Karpas-422 (cell line): ENCODE measurements at regions not wholly inside any gene's neighbourhood (a gene's known extent, or its start where the extent isn't known, plus 50 kb on each side); places are given as distances from the start of the nearest gene placed in this dataset.

ENCODE experiments used
- DNase-seq: peaks from one replicate; pipeline ENCODE4 v3.0.0-alpha.2; 2015
- H2AFZ ChIP-seq: fragments of 200-600 bp; sonication (generic); 2 replicates; pipeline ENCODE4 v1.6.1; 2014; ENCODE audit warnings: antibody characterized with exemption, low read length, mixed read lengths
- H3K27ac ChIP-seq: fragments of 200-600 bp; sonication (generic); 2 replicates; pipeline ENCODE4 v1.5.1; 2014; ENCODE audit warnings: mild to moderate bottlenecking, low read length, moderate library complexity
- H3K27me3 ChIP-seq: fragments of 200-600 bp; sonication (generic); 2 replicates; pipeline ENCODE4 v1.6.1; 2014; ENCODE audit warnings: low read length, mixed read lengths
- H3K36me3 ChIP-seq: fragments of 200-600 bp; sonication (generic); 2 replicates; pipeline ENCODE4 v1.6.1; 2014; ENCODE audit warnings: low read length, mixed read lengths; ENCODE audit not compliant: insufficient read depth
- H3K4me1 ChIP-seq: fragments of 200-600 bp; sonication (generic); 2 replicates; pipeline ENCODE4 v1.6.1; 2014; ENCODE audit warnings: mild to moderate bottlenecking, low read length, mixed read lengths
- H3K4me2 ChIP-seq: fragments of 200-600 bp; sonication (generic); 2 replicates; pipeline ENCODE4 v1.6.1; 2014; ENCODE audit warnings: low read length, low read depth, mild to moderate bottlenecking; ENCODE audit not compliant: poor library complexity, severe bottlenecking
- H3K4me3 ChIP-seq: fragments of 200-600 bp; sonication (generic); 2 replicates; pipeline ENCODE4 v1.5.1; 2014; ENCODE audit warnings: mild to moderate bottlenecking, antibody characterized with exemption, low read length, mixed read lengths
- H3K79me2 ChIP-seq: fragments of 200-600 bp; sonication (generic); 2 replicates; pipeline ENCODE4 v1.6.1; 2014; ENCODE audit warnings: mild to moderate bottlenecking, low read length, mixed read lengths
- H3K9ac ChIP-seq: fragments of 200-600 bp; sonication (generic); 2 replicates; pipeline ENCODE4 v1.6.0; 2014; ENCODE audit warnings: low read length
- H3K9me2 ChIP-seq: fragments of 200-600 bp; sonication (generic), shearing (Covaris generic); replicated peaks from 2 replicates; pipeline ENCODE4 v1.6.0; 2014; ENCODE audit warnings: mild to moderate bottlenecking, low read length, moderate library complexity; ENCODE audit not compliant: insufficient read depth
- H3K9me3 ChIP-seq: fragments of 300-700, 200-600 bp; sonication (generic); 2 replicates; pipeline ENCODE4 v1.6.1; 2014; ENCODE audit warnings: low read length, mixed read lengths
- H4K20me1 ChIP-seq: fragments of 200-600 bp; sonication (generic); 2 replicates; pipeline ENCODE4 v1.6.1; 2014; ENCODE audit warnings: mild to moderate bottlenecking, antibody characterized with exemption, low read length, low read depth; ENCODE audit not compliant: insufficient read depth

- no peak overlapping the region for H3K9ac ChIP-seq
- no peaks in the 10 kb centered on the region for H3K9me3 ChIP-seq
- no peak for DNase-seq
- H4K20me1 ChIP-seq, result no peaks in the 10 kb centered on the region
- no peak overlapping the region for H3K27ac ChIP-seq
- H3K79me2 ChIP-seq, result no peaks in the 10 kb centered on the region
- no peak overlapping the region for H3K4me3 ChIP-seq
- H2AFZ ChIP-seq, result no peak overlapping the region
- H3K36me3 ChIP-seq, result no peaks in the 10 kb centered on the region
- no peaks in the 10 kb centered on the region for H3K9me2 ChIP-seq
- H3K4me1 ChIP-seq, result no peaks in the 10 kb centered on the region
- no peak overlapping the region for H3K4me2 ChIP-seq
- no peaks in the 10 kb centered on the region for H3K27me3 ChIP-seq
These were observed 92.1 kb downstream of the RIN2 start for GRCh38 chr20:19850198-19850533.

- H3K4me3 ChIP-seq, result no peak overlapping the region
- H3K27me3 ChIP-seq, result no peaks in the 10 kb centered on the region
- no peaks in the 10 kb centered on the region for H3K9me2 ChIP-seq
These were observed 93.8 kb downstream of the RIN2 start for GRCh38 chr20:19851861-19852260.

GRCh38 chr20:19855416-19855815 is 97.4 kb downstream of the RIN2 start:
- Histone ChIP-seq H4K20me1 (no peaks in the 10 kb centered on the region), H3K9me3 (no peaks in the 10 kb centered on the region), H3K36me3 (no peaks in the 10 kb centered on the region), H3K4me1 (no peaks in the 10 kb centered on the region), H3K4me3 (no peak overlapping the region), H3K9ac (no peak overlapping the region), H3K27ac (no peak overlapping the region), H3K27me3 (no peaks in the 10 kb centered on the region), H3K79me2 (no peaks in the 10 kb centered on the region), H3K4me2 (no peak overlapping the region), H3K9me2 (no peaks in the 10 kb centered on the region), H2AFZ (no peak overlapping the region)
- no peak for DNase-seq

More at GRCh38 chr20:19851861-19852260, 93.8 kb downstream of the RIN2 start:
- H2AFZ ChIP-seq, result no peak overlapping the region
- no peaks in the 10 kb centered on the region for H3K36me3 ChIP-seq
- no peaks in the 10 kb centered on the region for H3K79me2 ChIP-seq
- no peak overlapping the region for H3K27ac ChIP-seq
- no peak overlapping the region for H3K9ac ChIP-seq
- DNase-seq, result no peak
- no peaks in the 10 kb centered on the region for H3K4me1 ChIP-seq
- H4K20me1 ChIP-seq, result no peaks in the 10 kb centered on the region
- no peak overlapping the region for H3K4me2 ChIP-seq
- H3K9me3 ChIP-seq, result no peaks in the 10 kb centered on the region

- no peaks in the 10 kb centered on the region for H3K27me3 ChIP-seq
- DNase-seq, result no peak
- no peaks in the 10 kb centered on the region for H3K79me2 ChIP-seq
- H3K4me3 ChIP-seq, result no peak overlapping the region
- no peaks in the 10 kb centered on the region for H3K9me2 ChIP-seq
- H4K20me1 ChIP-seq, result no peaks in the 10 kb centered on the region
- H3K4me1 ChIP-seq, result no peaks in the 10 kb centered on the region
- no peaks in the 10 kb centered on the region for H3K36me3 ChIP-seq
- H3K27ac ChIP-seq, result no peak overlapping the region
- no peaks in the 10 kb centered on the region for H3K9me3 ChIP-seq
- H3K9ac ChIP-seq, result no peak overlapping the region
- no peak overlapping the region for H3K4me2 ChIP-seq
- H2AFZ ChIP-seq, result no peak overlapping the region
These were observed 100.7 kb downstream of the RIN2 start for GRCh38 chr20:19858466-19859371.

- H3K79me2 ChIP-seq, result no peaks in the 10 kb centered on the region
- H3K36me3 ChIP-seq, result no peaks in the 10 kb centered on the region
- H3K9me2 ChIP-seq, result no peaks in the 10 kb centered on the region
- H3K9me3 ChIP-seq, result no peaks in the 10 kb centered on the region
- no peak overlapping the region for H3K4me2 ChIP-seq
- H3K27me3 ChIP-seq, result no peaks in the 10 kb centered on the region
- no peak for DNase-seq
- no peak overlapping the region for H3K27ac ChIP-seq
- no peak overlapping the region for H3K9ac ChIP-seq
- H4K20me1 ChIP-seq, result no peaks in the 10 kb centered on the region
- H2AFZ ChIP-seq, result no peak overlapping the region
- H3K4me1 ChIP-seq, result no peaks in the 10 kb centered on the region
- no peak overlapping the region for H3K4me3 ChIP-seq
These were observed 101.4 kb downstream of the RIN2 start for GRCh38 chr20:19859444-19859843.

GRCh38 chr20:19860737-19861136 is 102.7 kb downstream of the RIN2 start:
- no peaks in the 10 kb centered on the region for H3K79me2 ChIP-seq
- H3K9me3 ChIP-seq, result no peaks in the 10 kb centered on the region
- no peak overlapping the region for H3K4me3 ChIP-seq
- H4K20me1 ChIP-seq, result no peaks in the 10 kb centered on the region
- DNase-seq, result no peak
- H3K4me1 ChIP-seq, result no peaks in the 10 kb centered on the region
- H3K27me3 ChIP-seq, result no peaks in the 10 kb centered on the region
- no peaks in the 10 kb centered on the region for H3K9me2 ChIP-seq
- no peak overlapping the region for H3K4me2 ChIP-seq
- H3K9ac ChIP-seq, result no peak overlapping the region
- no peak overlapping the region for H3K27ac ChIP-seq
- H2AFZ ChIP-seq, result no peak overlapping the region
- no peaks in the 10 kb centered on the region for H3K36me3 ChIP-seq

GRCh38 chr20:19861147-19861759 is 103.2 kb downstream of the RIN2 start:
- Histone ChIP-seq H3K4me2 (no peak overlapping the region), H2AFZ (no peak overlapping the region), H3K9me2 (no peaks in the 10 kb centered on the region), H3K36me3 (no peaks in the 10 kb centered on the region), H3K9ac (no peak overlapping the region), H3K9me3 (no peaks in the 10 kb centered on the region), H3K79me2 (no peaks in the 10 kb centered on the region), H3K4me3 (no peak overlapping the region), H4K20me1 (no peaks in the 10 kb centered on the region), H3K4me1 (no peaks in the 10 kb centered on the region), H3K27ac (no peak overlapping the region), H3K27me3 (no peaks in the 10 kb centered on the region)
- DNase-seq, result no peak

- Histone ChIP-seq H3K79me2 (no peaks in the 10 kb centered on the region), H4K20me1 (no peaks in the 10 kb centered on the region), H3K27ac (no peak overlapping the region), H2AFZ (no peak overlapping the region), H3K4me2 (no peak overlapping the region), H3K36me3 (no peaks in the 10 kb centered on the region), H3K4me1 (no peaks in the 10 kb centered on the region), H3K27me3 (no peaks in the 10 kb centered on the region), H3K9me3 (no peaks in the 10 kb centered on the region), H3K9ac (no peak overlapping the region), H3K9me2 (no peaks in the 10 kb centered on the region), H3K4me3 (no peak overlapping the region)
- no peak for DNase-seq
These were observed 106.1 kb downstream of the RIN2 start for GRCh38 chr20:19864130-19864529.
